ENCODE measurements at regions not wholly inside any gene's neighbourhood (a gene's known extent, or its start where the extent isn't known, plus 50 kb on each side); places are given as distances from the start of the nearest gene placed in this dataset.

DNA sequence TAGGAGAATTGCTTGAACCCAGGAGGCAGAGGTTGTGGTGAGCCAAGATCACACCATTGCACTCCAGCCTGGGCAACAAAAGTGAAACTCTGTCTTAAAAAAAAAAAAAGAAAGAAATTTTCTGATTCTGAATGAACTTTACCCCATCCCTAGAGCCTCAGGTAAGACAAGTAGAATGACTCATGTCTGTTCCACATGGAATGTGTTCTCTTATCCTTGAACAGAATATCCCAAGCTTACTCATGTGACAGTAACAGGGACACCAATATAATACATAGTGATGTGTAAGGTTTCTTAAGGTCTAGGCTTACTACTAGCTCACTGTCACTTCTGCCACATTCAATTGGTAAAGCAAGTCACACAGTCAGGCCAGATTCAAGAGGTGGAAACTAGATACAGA, 219.6 kb upstream of the BTBD3 start:
- TF ChIP-seq, protein P1, sequence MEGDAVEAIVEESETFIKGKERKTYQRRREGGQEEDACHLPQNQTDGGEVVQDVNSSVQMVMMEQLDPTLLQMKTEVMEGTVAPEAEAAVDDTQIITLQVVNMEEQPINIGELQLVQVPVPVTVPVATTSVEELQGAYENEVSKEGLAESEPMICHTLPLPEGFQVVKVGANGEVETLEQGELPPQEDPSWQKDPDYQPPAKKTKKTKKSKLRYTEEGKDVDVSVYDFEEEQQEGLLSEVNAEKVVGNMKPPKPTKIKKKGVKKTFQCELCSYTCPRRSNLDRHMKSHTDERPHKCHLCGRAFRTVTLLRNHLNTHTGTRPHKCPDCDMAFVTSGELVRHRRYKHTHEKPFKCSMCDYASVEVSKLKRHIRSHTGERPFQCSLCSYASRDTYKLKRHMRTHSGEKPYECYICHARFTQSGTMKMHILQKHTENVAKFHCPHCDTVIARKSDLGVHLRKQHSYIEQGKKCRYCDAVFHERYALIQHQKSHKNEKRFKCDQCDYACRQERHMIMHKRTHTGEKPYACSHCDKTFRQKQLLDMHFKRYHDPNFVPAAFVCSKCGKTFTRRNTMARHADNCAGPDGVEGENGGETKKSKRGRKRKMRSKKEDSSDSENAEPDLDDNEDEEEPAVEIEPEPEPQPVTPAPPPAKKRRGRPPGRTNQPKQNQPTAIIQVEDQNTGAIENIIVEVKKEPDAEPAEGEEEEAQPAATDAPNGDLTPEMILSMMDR (IDR thresholded peaks at IDR 0.05) = no peak
- TF ChIP-seq POLR2A (IDR thresholded peaks at IDR 0.05) = no peak

Measured in Peyer's patch (tissue), 4 donors.